HEK293 (cell line): ENCODE measurements at regions not wholly inside any gene's neighbourhood (a gene's known extent, or its start where the extent isn't known, plus 50 kb on each side); places are given as distances from the start of the nearest gene placed in this dataset.

Experiments
- CTCF ChIA-PET: fragments of 350-600 bp; formaldehyde crosslinking; extraction: SDS; loops from one replicate; lab custom pipeline; 2021; ENCODE audit warnings: antibody characterized with exemption; lab: Yijun Ruan, JAX
- POLR2A ChIA-PET: fragments of 300-600 bp; formaldehyde crosslinking; extraction: SDS; loops from one replicate; lab custom pipeline; 2020; ENCODE audit warnings: antibody characterized with exemption, inconsistent platforms; lab: Yijun Ruan, JAX
- H3K27ac ChIP-seq: fragments of 200-500 bp; sonication (Bioruptor generic); 2 replicates; pipeline ENCODE4 v1.5.1; 2014; ENCODE audit warnings: low read depth, low read length, control low read depth, inconsistent platforms; ENCODE audit errors: extremely low read depth
- H3K36me3 ChIP-seq, 2 experiments: fragments of 200-500 bp in 1 of 2; sonication (Bioruptor generic) in 1 of 2; 1 replicate in 1 of 2; 2 replicates in 1 of 2; pipeline ENCODE4 v1.5.1; 2014 to 2017; ENCODE audit warnings: inconsistent platforms in 2 of 2, low read length in 2 of 2; ENCODE audit not compliant: control insufficient read depth in 2 of 2, insufficient read depth in 1 of 2
- H3K4me1 ChIP-seq: fragments of 200-500 bp; sonication (Bioruptor generic); 2 replicates; pipeline ENCODE4 v1.5.1; 2014; ENCODE audit warnings: mild to moderate bottlenecking, low read length, inconsistent platforms; ENCODE audit not compliant: control insufficient read depth, insufficient read depth
- H3K4me3 ChIP-seq: 2 replicates; pipeline ENCODE4 v1.5.1; 2011; ENCODE audit warnings: low read depth, mild to moderate bottlenecking, control low read depth, low read length, moderate library complexity
- H3K9me3 ChIP-seq: fragments of 200-500 bp; sonication (Bioruptor generic); 2 replicates; pipeline ENCODE4 v1.5.1; 2014; ENCODE audit warnings: low read depth, low read length, inconsistent platforms; ENCODE audit not compliant: control insufficient read depth, insufficient read depth
- BCL11A ChIP-seq: fragments of 450-650 bp; formaldehyde crosslinking; IDR thresholded peaks from 2 replicates; pipeline ENCODE4 v1.5.1; 2016; ENCODE audit warnings: low read depth, missing biosample characterization, missing genetic modification characterization
- CTCF ChIP-seq: fragments of 450-650 bp; formaldehyde crosslinking; IDR thresholded peaks from 2 replicates; pipeline ENCODE4 v1.5.1; 2016; ENCODE audit warnings: missing biosample characterization, missing genetic modification characterization
- GLIS1 ChIP-seq: fragments of 450-650 bp; formaldehyde crosslinking; IDR thresholded peaks from 2 replicates; pipeline ENCODE4 v1.5.1; 2016; ENCODE audit warnings: missing biosample characterization, missing genetic modification characterization
- IKZF3 ChIP-seq: fragments of 450-650 bp; IDR thresholded peaks from 2 replicates; pipeline ENCODE4 v1.5.0; 2018; ENCODE audit warnings: missing biosample characterization, mild to moderate bottlenecking, missing genetic modification characterization, moderate library complexity
- KLF17 ChIP-seq: fragments of 450-650 bp; formaldehyde crosslinking; IDR thresholded peaks from 2 replicates; pipeline ENCODE4 v1.5.1; 2016; ENCODE audit warnings: missing biosample characterization, missing genetic modification characterization
- MEIS1 ChIP-seq: sonication (generic); formaldehyde crosslinking; IDR thresholded peaks from 2 replicates; pipeline ENCODE4 v1.8.1; 2022; ENCODE audit warnings: missing genetic modification reagents, mild to moderate bottlenecking, borderline replicate concordance
- MZF1 ChIP-seq: fragments of 450-650 bp; formaldehyde crosslinking; IDR thresholded peaks from 2 replicates; pipeline ENCODE4 v1.5.1; 2017; ENCODE audit warnings: missing biosample characterization, missing genetic modification characterization, borderline replicate concordance
- PRDM1 ChIP-seq: fragments of 450-650 bp; formaldehyde crosslinking; IDR thresholded peaks from 2 replicates; pipeline ENCODE4; 2016; ENCODE audit warnings: missing biosample characterization, missing genetic modification characterization
- TCF7L2 ChIP-seq: IDR thresholded peaks from 2 replicates; pipeline ENCODE4 v1.6.1; 2011; ENCODE audit warnings: low read depth, mild to moderate bottlenecking, inconsistent platforms, low read length, moderate library complexity, borderline replicate concordance
- TSHZ1 ChIP-seq: fragments of 450-650 bp; formaldehyde crosslinking; IDR thresholded peaks from 2 replicates; pipeline ENCODE4 v1.5.1; 2016; ENCODE audit warnings: missing biosample characterization, missing genetic modification characterization, borderline replicate concordance
- YY2 ChIP-seq: fragments of 450-650 bp; formaldehyde crosslinking; IDR thresholded peaks from 2 replicates; pipeline ENCODE4 v1.5.1; 2016; ENCODE audit warnings: missing biosample characterization, missing genetic modification characterization
- ZFP41 ChIP-seq: fragments of 450-650 bp; formaldehyde crosslinking; IDR thresholded peaks from 2 replicates; pipeline ENCODE4 v1.5.1; 2016; ENCODE audit warnings: missing biosample characterization, missing genetic modification characterization, borderline replicate concordance
- ZNF121 ChIP-seq: fragments of 450-650 bp; formaldehyde crosslinking; IDR thresholded peaks from 2 replicates; pipeline ENCODE4 v1.5.1; 2016; ENCODE audit warnings: missing biosample characterization, missing genetic modification characterization
- ZNF133 ChIP-seq: fragments of 450-650 bp; formaldehyde crosslinking; IDR thresholded peaks from 2 replicates; pipeline ENCODE4 v1.5.1; 2016; ENCODE audit warnings: missing biosample characterization, missing genetic modification characterization
- ZNF146 ChIP-seq: fragments of 450-650 bp; formaldehyde crosslinking; IDR thresholded peaks from 2 replicates; pipeline ENCODE4 v1.5.1; 2016; ENCODE audit warnings: missing biosample characterization, missing genetic modification characterization
- ZNF157 ChIP-seq: fragments of 450-650 bp; formaldehyde crosslinking; IDR thresholded peaks from 2 replicates; pipeline ENCODE4 v1.5.1; 2016; ENCODE audit warnings: missing biosample characterization, missing genetic modification characterization
- ZNF175 ChIP-seq: fragments of 450-650 bp; formaldehyde crosslinking; IDR thresholded peaks from 2 replicates; pipeline ENCODE4 v1.5.1; 2016; ENCODE audit warnings: missing biosample characterization, missing genetic modification characterization
- ZNF23 ChIP-seq: fragments of 450-650 bp; formaldehyde crosslinking; IDR thresholded peaks from 2 replicates; pipeline ENCODE4 v1.5.1; 2016; ENCODE audit warnings: missing biosample characterization, missing genetic modification characterization, borderline replicate concordance
- ZNF26 ChIP-seq: fragments of 450-650 bp; formaldehyde crosslinking; IDR thresholded peaks from 2 replicates; pipeline ENCODE4 v1.5.1; 2016; ENCODE audit warnings: missing biosample characterization, missing genetic modification characterization
- ZNF37A ChIP-seq: fragments of 450-650 bp; IDR thresholded peaks from 2 replicates; pipeline ENCODE4 v1.5.1; 2018; ENCODE audit warnings: missing biosample characterization, missing genetic modification characterization
- ZNF514 ChIP-seq: fragments of 450-650 bp; formaldehyde crosslinking; IDR thresholded peaks from 2 replicates; pipeline ENCODE4 v1.5.1; 2016; ENCODE audit warnings: missing biosample characterization, missing genetic modification characterization
- ZNF596 ChIP-seq: fragments of 450-650 bp; IDR thresholded peaks from 2 replicates; pipeline ENCODE4 v1.5.0; 2018; ENCODE audit warnings: missing biosample characterization, mild to moderate bottlenecking, missing genetic modification characterization, moderate library complexity
- ZNF610 ChIP-seq: fragments of 450-650 bp; formaldehyde crosslinking; IDR thresholded peaks from 2 replicates; pipeline ENCODE4 v1.5.1; 2016; ENCODE audit warnings: missing biosample characterization, missing genetic modification characterization, borderline replicate concordance
- ZNF629 ChIP-seq: fragments of 450-650 bp; formaldehyde crosslinking; IDR thresholded peaks from 2 replicates; pipeline ENCODE4 v1.5.1; 2017; ENCODE audit warnings: missing biosample characterization, missing genetic modification characterization
- ZNF658 ChIP-seq: fragments of 450-650 bp; formaldehyde crosslinking; IDR thresholded peaks from 2 replicates; pipeline ENCODE4; 2016; ENCODE audit warnings: missing biosample characterization, missing genetic modification characterization
- ZNF670 ChIP-seq: fragments of 450-650 bp; formaldehyde crosslinking; IDR thresholded peaks from 2 replicates; pipeline ENCODE4 v1.5.1; 2016; ENCODE audit warnings: missing biosample characterization, missing genetic modification characterization, low read depth
- ZNF76 ChIP-seq: fragments of 450-650 bp; formaldehyde crosslinking; IDR thresholded peaks from 2 replicates; pipeline ENCODE4; 2016; ENCODE audit warnings: low read depth, missing biosample characterization, missing genetic modification characterization, borderline replicate concordance
- ZNF777 ChIP-seq: fragments of 450-650 bp; formaldehyde crosslinking; IDR thresholded peaks from 2 replicates; pipeline ENCODE4 v1.5.1; 2017; ENCODE audit warnings: missing biosample characterization, missing genetic modification characterization, borderline replicate concordance
- ZNF785 ChIP-seq: fragments of 450-650 bp; formaldehyde crosslinking; IDR thresholded peaks from 2 replicates; pipeline ENCODE4 v1.5.1; 2016; ENCODE audit warnings: missing biosample characterization, missing genetic modification characterization

GRCh38 chr3:154976072-154976983, 103.8 kb upstream of the MME start:
- H3K4me3 ChIP-seq = no peak overlapping the region
- POLR2A ChIA-PET = no interaction called here
- CTCF ChIA-PET = interaction anchor here (0.6 kb wide), 1 partner anchor 751 kb away, joined by 3 read pairs; no protein-coding TSS in a partner anchor
- TF ChIP-seq ZNF175 (tag by site-specific recombination) = no peak
- TF ChIP-seq ZNF26 = no peak
- TF ChIP-seq TSHZ1 (tag by site-specific recombination) = no peak
- TF ChIP-seq PRDM1 (tag by site-specific recombination) = no peak
- no peak for TF ChIP-seq ZNF514
- TF ChIP-seq ZNF596 (tag by site-specific recombination) = no peak
- no peak for TF ChIP-seq ZNF23 (tag by site-specific recombination)
- no peak for TF ChIP-seq ZNF37A (tag by site-specific recombination)
- no peak for TF ChIP-seq YY2 (tag by site-specific recombination)
- no peak for TF ChIP-seq ZNF157 (tag by site-specific recombination)
- TF ChIP-seq ZNF629 = no peak
- no peak for TF ChIP-seq ZNF777 (tag by site-specific recombination)
- no peak for TF ChIP-seq BCL11A (tag by site-specific recombination)
- no peak for TF ChIP-seq ZNF76
- TF ChIP-seq ZNF610 (tag by site-specific recombination) = no peak
- no peak for TF ChIP-seq ZNF670 (tag by site-specific recombination)
- no peak for TF ChIP-seq MEIS1
- no peak for TF ChIP-seq ZNF146
- TF ChIP-seq IKZF3 (tag by site-specific recombination) = no peak
- TF ChIP-seq ZNF658 = no peak
- H3K9me3 ChIP-seq = no peaks in the 10 kb centered on the region
- H3K36me3 ChIP-seq = no peaks in the 10 kb centered on the region
- no peak overlapping the region for H3K27ac ChIP-seq
- H3K4me1 ChIP-seq = no peaks in the 10 kb centered on the region

GRCh38 chr3:154973851-154974250, 106.3 kb upstream of the MME start:
- ChIA-PET POLR2A (no interaction called here), CTCF (no interaction called here)
- Histone ChIP-seq H3K4me1 (no peaks in the 10 kb centered on the region), H3K9me3 (no peaks in the 10 kb centered on the region), H3K4me3 (no peak overlapping the region), H3K36me3 (no peaks in the 10 kb centered on the region), H3K27ac (no peak overlapping the region)
- no peak for TF ChIP-seq CTCF (tag by site-specific recombination)
- no peak for TF ChIP-seq KLF17
- no peak for TF ChIP-seq ZFP41 (tag by site-specific recombination)
- no peak for TF ChIP-seq TCF7L2
- TF ChIP-seq ZNF133 (tag by site-specific recombination) = no peak
- TF ChIP-seq ZNF785 (tag by site-specific recombination) = no peak
- no peak for TF ChIP-seq GLIS1 (tag by site-specific recombination)
- no peak for TF ChIP-seq MZF1 (tag by site-specific recombination)
- no peak for TF ChIP-seq ZNF121
